ENCODE measurements at regions not wholly inside any gene's neighbourhood (a gene's known extent, or its start where the extent isn't known, plus 50 kb on each side); places are given as distances from the start of the nearest gene placed in this dataset.
"Not testable (repeated sequence)": the region's sequence is repeated elsewhere in the genome, so short reads cannot be mapped to it uniquely, and the experiment has no call there.

GRCh38 chr11:97685695-97686094 lies 1295.9 kb downstream of the JRKL start:
- no peak for DNase-seq (ENCODE audit: low spot score)

- no peak for DNase-seq (ENCODE audit: low spot score)
These were observed 1297.3 kb downstream of the JRKL start for GRCh38 chr11:97687111-97687510.

- DNase-seq (ENCODE audit: low spot score), result no peak
These were observed 1301.2 kb downstream of the JRKL start for GRCh38 chr11:97691061-97691460.

DNA sequence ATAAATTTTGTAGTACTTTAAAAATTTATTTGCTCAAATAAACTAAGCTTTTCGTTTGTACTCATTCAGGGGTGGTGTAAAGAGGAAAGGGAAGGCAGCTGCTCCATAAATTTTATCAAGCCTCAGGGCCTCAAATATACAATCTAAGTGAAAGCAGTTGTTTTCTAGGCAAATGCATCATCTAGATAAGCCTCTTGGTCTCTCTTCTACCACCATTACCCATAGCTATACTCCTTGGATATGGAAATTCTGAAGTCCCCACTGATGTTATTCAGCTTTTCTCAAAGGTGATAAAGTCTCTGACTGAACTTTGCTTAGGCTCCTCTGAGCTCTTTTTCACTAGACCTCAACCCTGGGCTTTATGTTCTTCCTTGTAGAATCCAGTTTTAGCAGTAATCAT lies 1313.1 kb downstream of the JRKL start:
- no peak for DNase-seq (ENCODE audit: low spot score)

GRCh38 chr11:97703851-97704250 lies 1314.0 kb downstream of the JRKL start:
- no peak for DNase-seq (ENCODE audit: low spot score)

DNA sequence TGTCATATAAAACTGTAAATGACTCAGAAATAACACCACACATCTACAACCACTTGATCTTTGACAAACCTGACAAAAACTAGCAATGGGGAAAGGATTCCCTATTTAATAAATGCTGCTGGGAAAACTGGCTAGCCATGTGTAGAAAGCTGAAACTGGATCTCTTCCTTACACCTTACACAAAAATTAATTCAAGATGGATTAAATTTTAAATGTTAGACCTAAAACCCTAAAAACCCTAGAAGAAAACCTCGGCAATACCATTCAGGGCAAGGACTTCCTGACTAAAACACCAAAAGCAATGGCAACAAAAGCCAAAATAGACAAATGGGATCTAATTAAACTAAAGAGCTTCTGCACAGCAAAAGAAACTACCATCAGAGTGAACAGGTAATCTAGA lies 1315.3 kb upstream of the CNTN5 start:
- DNase-seq (ENCODE audit: low spot score), result not testable (repeated sequence)

DNA sequence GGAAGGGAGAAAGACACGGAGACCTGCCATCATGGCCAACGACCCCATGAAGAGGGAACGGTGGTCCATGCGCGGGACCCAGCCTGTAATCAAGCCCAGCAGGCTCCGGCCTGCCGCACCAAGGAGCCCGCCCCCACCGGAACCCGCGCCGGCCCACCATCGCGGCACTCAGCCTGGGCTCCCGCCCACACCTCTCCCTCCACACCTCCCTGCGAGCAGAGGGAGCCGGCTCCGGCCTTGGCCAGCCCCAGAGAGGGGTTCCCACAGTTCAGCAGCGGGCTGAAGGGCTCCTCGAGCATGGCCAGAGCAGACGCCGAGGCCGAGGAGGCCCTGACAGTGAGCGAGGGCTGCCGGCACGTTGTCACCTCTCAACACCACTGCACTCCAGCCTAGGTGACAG lies 1302.8 kb upstream of the CNTN5 start:
- no peak for DNase-seq (ENCODE audit: low spot score)

GRCh38 chr11:97722065-97722464 lies 1298.7 kb upstream of the CNTN5 start:
- DNase-seq (ENCODE audit: low spot score), result no peak

DNA sequence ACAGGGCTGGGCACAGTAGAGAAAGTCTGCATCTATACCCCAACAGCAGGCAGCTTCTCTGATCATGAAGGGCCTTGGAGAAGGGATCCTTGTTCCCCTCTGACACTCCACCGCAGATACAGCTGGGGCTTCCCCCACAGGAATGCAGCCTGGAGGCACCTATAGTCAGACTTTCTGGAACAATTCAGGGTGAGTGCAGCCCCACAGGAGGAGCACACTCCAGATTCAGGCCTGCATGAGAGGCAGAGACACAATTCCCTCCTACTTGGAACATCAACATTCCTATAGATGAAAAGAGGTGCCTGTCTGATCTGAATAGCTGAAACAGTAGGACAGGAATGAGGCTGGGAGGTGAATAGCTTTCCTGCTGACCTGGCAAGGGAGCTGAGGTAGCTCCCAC lies 1298.0 kb upstream of the CNTN5 start:
- no peak for DNase-seq (ENCODE audit: low spot score)

- DNase-seq (ENCODE audit: low spot score), result no peak
These were observed 1291.0 kb upstream of the CNTN5 start for GRCh38 chr11:97729546-97730272.

GRCh38 chr11:97732011-97732632 lies 1288.6 kb upstream of the CNTN5 start:
- no peak for DNase-seq (ENCODE audit: low spot score)

DNA sequence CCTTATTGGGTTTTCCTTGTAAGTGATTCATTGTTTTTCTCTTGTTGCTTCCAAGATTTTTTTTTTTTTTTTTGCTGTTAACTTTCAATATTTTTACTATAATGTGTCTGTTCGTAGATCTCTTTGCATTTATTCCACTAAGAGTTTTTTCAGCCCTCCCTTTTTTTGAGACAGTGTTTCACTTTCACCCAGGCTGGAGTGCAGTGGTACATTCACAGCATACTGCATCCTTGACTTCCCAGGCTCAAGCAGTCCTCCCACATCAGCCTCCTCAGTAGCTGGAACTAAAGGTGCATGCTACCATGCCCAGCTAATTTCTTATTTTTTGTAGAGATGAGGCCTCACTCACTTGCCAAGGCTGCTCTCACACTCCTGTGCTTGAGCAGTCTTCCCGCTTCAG lies 1282.0 kb upstream of the CNTN5 start:
- no peak for DNase-seq (ENCODE audit: low spot score)

- no peak for DNase-seq (ENCODE audit: low spot score)
These were observed 1280.6 kb upstream of the CNTN5 start for GRCh38 chr11:97739932-97740800.

DNA sequence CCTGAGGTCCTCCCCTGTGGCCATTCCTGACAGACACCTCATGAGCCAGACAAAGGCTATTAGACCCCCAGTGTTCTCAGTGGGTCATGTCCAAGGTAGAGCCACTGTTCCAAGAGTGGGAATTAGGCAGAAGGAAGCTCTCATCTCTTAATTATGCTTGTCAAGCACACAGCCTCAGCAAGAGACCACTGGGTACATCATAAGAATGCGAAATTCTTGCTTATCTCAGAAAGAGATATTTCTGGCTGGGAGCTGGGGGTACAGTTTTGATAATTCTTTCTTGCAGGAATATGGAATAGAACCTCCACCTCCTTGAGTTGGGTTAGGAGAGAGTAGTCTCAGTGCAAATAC lies 1280.0 kb upstream of the CNTN5 start:
- no peak for DNase-seq (ENCODE audit: low spot score)

DNA sequence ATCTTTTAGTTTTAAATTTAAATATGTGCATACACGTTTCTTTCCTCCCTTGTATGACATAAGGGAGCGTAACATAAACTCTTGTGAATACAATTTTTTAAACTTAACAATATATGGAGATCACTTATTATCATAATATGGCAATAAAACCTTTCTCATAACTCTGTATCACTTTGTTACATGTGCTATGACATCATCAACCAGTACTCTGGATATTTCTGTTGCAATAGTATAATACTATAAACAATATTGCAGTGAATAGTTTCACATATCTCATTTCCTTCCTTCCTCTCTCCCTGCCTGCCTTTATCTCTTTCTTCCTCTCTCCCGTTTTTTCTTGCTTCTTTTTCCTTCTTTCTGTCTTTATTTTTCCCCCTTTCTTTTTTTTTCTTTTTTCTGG lies 1278.0 kb upstream of the CNTN5 start:
- DNase-seq (ENCODE audit: low spot score), result no peak

DNA sequence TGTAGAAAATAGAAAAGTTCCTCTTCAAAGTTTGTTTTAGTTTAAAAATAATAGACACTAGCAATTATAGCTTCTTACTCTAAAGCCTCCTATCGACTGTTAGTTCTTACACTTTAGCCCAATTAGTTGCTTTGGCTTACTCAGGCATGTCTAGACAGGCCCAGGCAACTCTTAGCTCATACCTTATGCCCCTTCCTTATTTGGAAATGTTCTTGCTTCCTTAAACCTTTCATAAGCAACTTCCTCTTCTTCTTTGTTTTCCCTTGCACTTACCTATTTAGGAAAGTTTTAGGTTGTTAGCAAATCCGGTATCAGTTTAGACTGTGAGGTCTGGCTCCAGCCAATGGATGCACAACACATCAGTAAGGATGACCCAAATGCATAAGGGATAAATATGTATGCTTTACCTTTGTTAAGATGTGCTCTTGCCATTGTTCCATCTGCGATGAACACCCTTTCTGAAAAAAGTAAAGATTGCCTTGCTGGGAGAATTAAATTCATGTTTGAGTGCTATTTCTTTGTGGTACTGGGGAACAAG lies 1277.5 kb upstream of the CNTN5 start:
- no peak for DNase-seq (ENCODE audit: low spot score)

DNA sequence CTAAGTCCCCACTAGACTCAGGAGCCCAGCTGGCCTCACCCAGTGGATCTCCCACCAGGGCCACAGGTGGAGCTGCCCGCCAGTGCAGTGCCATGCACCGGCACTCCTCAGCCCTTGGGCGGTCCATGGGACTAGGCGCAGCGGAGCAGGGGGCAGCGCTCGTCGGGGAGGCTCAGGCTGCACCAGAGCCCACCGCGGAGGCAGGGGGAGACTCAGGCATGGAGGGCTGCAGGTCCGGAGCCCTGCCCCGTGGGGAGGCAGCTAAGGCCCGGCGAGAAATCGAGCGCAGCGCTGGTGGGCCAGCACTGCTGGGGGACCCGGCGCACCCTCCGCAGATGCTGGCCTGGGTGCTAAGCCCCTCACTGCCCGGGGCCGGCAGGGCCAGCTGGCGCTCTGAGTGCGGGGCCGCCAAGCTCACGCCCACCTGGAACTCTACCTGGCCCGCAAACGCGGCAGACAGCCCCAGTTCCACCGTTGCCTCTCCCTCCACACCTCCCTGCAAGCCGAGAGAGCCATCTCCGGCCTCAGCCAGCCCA lies 1275.2 kb upstream of the CNTN5 start:
- no peak for DNase-seq (ENCODE audit: low spot score)

- no peak for DNase-seq (ENCODE audit: low spot score)
These were observed 1273.9 kb upstream of the CNTN5 start for GRCh38 chr11:97746818-97747217.

DNA sequence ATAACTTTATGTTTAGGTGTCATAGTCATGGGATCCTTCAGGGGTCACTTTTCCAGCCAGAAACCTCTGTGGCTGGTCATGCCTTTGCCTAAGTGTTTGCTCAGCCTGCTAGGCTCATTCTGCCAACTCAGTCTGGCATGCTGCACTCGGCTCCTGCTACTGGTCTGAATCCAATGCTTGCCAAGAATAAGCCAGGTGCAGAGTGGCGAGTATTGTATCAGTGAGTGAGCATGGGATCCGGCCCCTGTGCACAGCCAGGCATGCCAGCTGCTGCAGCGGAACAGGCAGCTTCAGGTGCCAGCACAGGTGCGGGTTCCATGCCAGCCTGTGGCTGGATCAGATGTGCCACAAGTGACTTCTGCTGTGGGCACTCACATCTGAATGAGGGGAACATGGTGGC lies 1269.3 kb upstream of the CNTN5 start:
- no peak for DNase-seq (ENCODE audit: low spot score)

GRCh38 chr11:97751952-97752351 lies 1268.8 kb upstream of the CNTN5 start:
- DNase-seq (ENCODE audit: low spot score), result no peak

- DNase-seq (ENCODE audit: low spot score), result no peak
These were observed 1265.8 kb upstream of the CNTN5 start for GRCh38 chr11:97754976-97755375.

DNA sequence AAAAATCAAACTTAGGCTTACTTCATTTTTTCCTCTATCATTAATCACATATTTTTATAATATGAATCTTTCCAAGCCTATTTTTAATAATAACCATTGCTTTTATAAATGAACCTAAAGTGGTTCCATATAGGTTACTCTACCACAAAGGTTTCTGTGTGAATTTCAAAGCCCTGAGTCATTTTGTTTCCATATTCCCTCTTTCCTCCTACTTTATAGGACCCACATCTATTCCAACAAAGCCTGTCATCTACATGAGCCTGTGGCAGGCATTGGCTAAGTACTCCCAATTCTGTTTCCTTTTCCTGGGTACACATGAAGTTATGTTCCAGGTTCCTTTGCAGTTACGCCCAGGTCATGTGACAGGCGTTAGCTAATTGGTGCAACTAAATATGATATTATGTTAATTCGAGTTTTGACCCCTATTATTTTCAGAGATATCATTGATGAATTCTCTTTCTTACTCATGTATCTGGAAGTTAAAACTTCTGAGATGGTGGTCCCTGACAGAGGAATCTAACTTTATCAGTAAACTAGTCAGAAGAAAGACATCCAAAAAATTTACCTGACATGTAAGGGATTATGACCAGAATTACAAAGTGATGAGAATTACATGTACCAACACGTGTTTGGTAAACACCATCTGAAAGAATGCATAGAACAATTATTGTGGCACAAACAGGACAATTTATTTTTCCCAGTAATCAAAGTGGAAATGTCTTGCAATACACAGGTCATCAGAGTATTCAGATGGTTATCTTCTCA lies 1264.0 kb upstream of the CNTN5 start:
- DNase-seq (ENCODE audit: low spot score), result no peak

All from germinal center (tissue), 1 donor.